HG03135 (cell line): ENCODE measurements at regions not wholly inside any gene's neighbourhood (a gene's known extent, or its start where the extent isn't known, plus 50 kb on each side); places are given as distances from the start of the nearest gene placed in this dataset.
"Not testable (repeated sequence)": the region's sequence is repeated elsewhere in the genome, so short reads cannot be mapped to it uniquely, and the experiment has no call there.

Experiments used
- ATAC-seq: cut with Tn5 transposase; IDR thresholded peaks from one replicate; pipeline ENCODE4 v1.9.1; 2021; ENCODE audit warnings: mild to moderate bottlenecking, moderate library complexity; ENCODE audit not compliant: unreplicated experiment

DNA sequence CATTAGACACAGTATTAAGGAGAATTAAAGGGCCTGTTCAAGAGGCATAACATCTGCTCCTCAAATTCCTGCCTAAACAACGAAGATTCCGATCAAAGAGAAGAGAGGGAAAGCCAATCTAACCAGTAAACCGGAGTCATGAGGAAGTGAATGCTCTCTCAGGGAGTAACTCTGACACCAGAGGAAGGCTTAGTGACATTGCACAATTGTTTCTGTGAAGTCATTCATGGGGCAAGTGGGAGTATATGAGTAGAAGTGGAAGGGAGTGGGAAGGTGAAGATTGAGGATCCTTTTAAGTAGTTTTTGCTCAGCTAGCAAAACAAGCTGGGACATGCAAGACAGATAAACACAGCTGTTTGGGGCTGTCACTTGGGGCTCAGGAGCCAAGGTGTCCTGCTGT is 136.4 kb upstream of the FAM174A start:
- ATAC-seq: not testable (repeated sequence)

DNA sequence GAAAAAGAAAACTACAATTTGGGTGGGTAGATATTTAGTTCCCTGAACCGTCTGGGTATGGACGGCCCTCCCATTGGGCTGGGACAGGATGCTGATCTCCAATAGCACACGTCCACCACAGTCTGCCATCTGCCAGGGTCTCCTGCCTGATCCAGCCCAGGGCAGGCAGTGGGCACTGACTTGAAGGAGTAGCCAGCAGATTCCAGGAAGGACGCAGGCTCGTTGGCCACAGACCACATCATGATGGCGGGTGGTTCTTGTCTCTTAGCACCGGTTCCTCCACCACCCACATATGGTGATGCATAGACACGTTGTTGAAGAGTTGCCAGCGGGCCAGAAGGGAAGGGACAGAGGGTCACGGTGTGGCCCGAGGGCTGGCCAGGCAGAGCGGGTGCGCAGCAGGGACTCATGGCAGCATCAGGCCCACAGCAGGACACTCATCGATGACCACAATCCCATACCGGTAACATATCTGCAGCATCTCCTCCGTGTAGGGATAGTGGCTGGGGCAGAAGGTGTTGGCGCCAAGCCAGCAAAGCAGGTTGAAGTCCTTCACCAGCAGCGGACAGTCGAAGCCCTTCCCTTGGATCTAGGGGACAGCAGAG is 155.8 kb upstream of the FAM174A start:
- ATAC-seq: not testable (repeated sequence)

DNA sequence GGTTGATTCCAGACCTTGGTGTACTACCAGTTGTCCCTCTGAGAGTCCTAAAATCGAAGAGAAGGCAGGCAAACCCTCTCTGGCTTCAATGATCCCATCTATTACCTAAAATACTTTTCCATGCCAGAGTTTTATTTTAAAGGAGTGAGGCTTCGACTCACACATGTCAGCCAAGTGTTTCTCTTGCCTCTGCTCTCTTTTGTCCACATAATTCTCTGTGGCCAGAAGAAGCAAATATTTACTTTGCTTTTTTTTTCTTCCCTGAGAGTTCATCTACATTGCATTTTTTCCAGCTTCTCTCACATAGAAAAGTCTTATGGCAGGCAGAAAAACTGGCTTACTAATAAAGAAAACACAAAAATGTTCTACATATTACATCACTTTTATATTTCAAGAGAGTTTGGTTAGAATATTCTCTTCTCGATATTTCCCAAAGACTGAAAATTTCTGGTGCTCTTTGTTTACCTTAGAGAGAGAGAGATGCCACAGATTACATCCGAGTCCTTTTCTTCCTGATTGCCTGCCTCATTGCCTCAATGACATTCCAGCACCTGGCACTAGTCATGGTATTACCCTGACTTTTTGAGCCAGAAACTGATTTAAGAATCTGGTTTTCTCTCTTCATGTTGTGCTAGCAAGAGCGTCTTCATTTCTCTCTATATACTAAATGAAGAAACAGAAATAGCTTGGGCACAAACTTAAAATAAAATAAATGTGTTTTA is 170.3 kb upstream of the FAM174A start:
- ATAC-seq: not testable (repeated sequence)

DNA sequence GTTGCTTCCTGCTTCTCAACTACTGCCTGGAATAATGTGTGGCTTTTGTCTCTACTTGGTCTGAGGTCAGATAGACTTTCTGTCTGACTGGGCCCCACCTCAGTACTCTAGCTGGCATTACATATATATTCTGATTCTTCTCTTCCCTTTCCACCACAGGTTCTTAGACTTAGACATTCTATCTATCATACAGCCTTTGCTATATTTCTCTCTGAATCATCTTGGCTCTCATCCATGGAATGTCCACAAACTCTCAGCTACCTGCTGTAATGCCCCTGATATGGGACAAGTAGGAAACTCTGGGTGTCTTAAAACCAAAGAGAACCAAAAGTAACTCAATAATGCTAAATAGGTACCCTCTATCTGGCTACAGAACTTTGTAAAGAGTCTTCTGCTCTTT is 170.8 kb upstream of the FAM174A start:
- ATAC-seq: not testable (repeated sequence)

DNA sequence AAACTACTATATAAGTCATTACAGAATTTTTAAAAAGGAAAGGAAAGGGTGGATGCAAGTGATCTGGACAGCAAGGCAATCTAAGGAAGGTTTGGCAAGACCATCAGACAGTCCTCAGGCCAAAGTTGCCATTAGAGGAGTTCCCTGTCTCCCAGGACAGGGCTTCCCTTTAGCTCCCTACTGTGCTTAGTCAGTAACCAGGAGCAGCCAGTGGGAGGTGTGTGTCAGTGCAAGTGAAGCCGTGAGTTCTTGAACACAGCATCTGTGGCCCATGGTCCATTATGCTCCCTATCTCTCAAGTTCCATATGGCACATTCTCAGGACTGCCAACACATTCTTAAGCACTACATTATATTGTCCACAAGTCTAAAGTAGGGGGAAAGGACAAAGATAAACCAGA is 175.2 kb upstream of the FAM174A start:
- ATAC-seq: not testable (repeated sequence)

DNA sequence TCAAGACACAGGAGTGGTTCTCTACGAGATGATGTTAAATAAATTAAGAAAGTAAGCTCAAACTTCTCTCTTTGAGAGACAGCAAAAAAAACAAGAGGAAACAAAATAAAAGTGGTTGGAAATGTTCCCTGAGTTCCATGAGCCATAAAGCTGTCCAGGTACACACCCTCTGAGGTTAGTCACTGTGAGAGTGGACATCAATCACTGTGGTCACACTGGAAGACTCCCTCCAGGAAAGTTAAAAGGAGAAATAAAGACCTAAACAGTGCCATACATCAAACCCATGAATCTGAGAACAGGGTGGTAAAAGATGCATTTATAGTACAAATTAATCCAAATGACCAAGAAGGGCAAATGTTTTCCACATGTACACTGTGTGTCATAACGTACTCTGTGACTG is 188.9 kb upstream of the FAM174A start:
- ATAC-seq: not testable (repeated sequence)

DNA sequence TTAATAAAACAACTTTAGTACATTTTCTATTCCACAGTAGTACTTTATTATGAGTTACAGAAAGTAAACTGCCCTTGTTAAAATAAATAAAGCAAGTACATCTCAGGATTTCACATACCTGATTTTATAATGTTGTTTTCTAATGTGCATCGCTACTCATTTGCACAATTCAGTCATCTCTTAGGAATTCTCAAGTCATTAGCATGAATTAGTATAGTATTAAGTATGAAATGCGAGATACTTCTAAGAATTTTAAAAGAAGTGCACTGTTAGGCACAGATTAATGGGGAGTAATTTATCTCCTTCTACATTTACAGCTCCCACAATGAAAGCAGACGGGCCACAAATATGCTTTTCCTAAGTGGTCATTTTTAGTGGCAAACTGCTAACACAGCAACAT is 193.7 kb upstream of the FAM174A start:
- ATAC-seq: not testable (repeated sequence)

DNA sequence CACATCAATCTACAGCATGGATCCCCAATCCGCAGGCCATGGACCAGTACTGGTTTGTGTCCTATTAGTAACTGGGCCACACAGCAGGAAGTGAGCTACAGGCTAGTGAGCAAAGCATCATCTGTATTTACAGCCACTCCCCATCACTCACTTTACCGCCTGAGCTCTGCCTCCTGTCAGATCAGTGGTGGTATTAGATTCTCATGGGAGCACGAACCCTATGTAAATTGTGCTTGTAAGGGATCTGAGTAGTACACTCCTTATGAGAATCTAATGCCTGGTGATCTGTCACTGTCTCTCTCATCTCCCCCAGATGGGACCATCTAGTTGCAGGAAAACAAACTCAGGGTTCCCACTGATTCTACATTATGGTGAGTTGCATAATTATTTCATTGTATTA is 212.7 kb upstream of the FAM174A start:
- no peak for ATAC-seq

DNA sequence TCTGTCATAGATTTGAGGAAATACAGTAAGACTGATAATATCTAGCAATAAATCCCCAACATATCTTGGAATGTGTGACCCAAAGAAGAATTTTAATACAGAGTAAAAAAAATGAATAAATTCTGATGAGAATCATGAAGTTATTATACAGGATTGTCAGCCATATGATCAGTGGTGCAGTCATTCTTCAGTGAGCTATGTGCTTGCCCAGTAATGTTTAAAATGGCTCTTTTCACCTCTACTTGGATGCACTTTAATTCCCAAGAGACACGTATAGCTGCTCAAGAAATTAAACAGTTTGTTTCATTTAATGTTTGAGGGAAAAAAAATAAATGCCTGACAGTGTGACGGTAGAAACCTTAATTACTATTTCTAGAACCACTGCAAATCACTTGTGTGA is 215.3 kb upstream of the FAM174A start:
- ATAC-seq: no peak

DNA sequence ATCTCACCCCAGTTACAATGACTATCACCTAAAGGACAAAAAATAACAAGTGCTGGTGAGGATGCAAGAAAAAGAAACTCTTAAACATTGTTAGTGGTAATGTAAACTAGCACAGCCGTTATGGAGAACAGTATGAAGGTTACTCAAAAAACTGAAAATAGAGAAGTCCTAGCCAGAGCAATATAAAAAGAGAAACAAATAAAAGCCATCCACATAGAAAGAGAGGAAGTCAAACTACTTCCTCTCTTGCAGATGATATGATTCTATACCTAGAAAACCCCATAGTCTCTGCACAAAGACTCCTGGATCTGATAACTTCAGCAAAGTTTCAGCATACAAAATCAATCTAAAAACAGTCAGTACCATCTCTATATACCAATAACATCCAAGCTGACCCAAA is 221.5 kb upstream of the FAM174A start:
- no peak for ATAC-seq

DNA sequence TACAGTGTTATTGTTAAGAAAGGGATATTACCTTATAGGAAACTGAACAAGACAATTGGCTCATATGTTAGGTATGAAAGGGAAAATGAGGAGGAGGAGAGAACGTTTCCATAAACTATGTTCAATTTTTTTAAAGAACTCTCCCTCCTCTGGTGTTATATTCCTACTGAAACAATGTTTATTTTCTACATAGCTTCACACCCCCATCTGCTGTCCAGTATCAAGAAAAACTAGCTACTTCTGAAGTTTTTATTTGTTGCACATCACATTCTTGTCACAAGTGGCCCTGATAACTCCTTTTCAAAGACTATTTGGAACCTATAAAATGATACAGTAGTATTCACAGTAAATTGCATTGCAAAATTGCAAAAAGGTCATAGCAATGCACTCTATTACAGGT is 223.4 kb upstream of the FAM174A start:
- ATAC-seq: no peak

DNA sequence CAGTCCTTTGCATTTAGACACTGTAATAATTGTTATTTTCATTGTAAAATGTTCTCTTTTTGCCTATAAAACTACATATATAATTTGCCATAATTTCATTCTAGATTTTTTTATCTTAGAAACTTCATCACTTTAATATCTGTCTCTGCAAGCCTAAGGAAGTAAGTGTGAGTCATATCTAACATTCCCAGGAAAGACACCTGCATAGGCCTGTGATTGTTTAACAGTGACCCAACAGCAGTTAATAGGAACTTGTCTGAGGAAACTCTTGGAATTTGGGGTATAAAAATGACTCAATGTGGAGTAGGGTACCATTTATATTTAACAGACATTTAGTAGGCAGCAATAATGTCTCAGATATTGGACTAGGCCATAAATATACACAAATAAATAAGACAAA is 229.2 kb upstream of the FAM174A start:
- ATAC-seq: no peak

DNA sequence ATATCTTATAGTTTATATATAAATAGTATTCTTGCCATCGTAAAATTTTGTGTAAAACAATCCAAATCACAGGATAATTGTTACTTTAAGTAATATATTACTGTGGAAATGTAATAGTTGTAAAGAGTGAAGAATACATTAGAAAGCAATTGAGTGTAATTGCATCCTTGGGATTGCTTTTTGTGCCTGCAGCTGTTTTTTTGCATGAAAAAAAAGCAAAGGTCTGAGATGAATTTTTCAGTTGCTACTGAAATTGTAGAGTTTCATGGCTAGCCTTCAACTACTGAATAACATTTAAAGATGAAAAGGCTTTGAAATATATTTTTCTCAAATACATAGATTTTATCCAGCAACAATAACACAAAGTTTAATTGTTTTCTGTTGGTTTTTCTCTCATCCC is 232.0 kb upstream of the FAM174A start:
- ATAC-seq: no peak

DNA sequence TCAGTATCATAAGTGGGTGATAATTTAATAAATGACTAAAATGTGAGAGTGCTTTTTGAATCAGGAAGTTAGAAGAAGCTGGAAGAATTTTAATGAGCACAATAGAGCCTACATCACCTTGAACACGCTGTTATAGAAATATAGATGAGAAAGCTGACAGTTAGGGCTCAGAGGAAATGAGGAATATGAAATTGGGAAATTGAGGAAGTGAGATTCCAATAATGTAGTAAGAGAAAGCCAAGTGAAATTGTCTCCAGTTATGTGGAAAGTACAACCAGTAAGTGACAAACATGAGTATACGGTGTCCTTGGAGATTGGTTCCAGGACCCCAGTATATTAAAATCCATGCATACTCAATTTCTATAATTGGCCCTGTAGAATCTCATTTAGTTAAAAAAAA is 235.9 kb upstream of the FAM174A start:
- ATAC-seq: no peak

DNA sequence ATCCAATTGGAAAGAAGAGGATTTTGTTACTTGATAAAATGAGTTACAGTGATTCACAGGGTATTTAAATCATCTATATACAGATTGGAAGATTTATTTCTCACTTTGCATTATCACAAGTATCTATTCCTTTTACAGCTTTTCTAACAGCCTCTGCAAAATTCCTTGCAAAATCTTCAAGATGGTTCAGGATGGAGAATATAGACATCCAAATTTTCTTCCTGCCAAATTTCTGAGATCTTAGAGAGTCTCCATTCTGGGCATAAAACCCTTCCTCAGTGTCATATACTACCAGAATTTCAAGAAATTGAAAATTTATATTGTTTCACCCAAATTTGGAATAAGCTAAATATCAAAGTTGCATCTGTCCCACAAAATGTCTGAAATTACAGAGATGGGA is 259.1 kb upstream of the FAM174A start:
- no peak for ATAC-seq

DNA sequence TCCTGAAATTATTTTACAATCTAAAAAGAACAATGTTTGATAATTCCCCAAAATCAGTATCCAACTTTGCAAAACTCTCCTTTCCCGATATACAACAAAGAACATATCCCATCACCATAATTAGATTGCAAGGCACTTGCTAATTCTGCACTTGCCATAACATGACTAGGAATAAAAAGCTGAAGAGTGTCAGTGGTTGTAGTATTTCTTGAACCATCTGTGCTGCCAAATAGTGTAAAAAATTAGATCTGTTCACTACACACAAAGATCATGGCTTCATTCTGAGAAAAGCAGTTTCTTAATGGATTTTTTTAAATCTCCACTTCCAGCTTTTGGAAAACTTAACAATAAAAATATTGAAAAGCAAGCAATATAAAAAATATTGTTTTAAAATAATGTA is 259.5 kb upstream of the FAM174A start:
- ATAC-seq: no peak

DNA sequence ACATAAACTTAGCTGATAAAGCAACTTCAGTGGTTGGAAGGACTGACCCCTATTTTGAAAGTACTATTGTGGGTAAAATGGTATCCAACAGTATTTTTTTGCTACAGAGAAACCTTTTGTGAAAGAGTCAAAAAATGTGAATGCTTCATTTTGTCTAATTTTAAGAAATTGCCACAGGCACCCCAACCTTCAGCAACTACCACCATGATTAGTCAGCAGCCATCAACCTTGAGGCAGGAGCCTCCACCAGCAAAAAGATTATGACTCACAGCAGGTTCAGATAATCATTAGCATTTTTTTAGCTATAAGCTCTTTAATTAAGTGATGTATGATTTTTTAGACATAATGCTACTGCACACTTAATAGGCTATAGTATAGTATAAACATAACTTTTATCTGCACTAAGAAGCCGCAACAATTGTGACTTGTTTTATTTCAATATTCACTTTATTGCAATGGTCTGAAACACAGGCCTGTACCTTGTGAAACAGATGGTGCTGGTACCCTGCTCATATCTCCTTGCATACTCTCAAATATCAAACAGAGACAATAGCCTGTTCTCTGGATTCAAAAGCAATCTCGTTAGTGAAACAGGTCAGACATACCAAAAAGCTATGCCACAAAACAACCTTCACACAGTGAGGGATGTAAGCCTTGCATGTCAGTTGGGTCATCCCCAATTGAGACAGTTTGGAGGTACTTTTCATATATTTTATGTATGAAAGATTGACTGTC is 261.2 kb upstream of the FAM174A start:
- no peak for ATAC-seq

DNA sequence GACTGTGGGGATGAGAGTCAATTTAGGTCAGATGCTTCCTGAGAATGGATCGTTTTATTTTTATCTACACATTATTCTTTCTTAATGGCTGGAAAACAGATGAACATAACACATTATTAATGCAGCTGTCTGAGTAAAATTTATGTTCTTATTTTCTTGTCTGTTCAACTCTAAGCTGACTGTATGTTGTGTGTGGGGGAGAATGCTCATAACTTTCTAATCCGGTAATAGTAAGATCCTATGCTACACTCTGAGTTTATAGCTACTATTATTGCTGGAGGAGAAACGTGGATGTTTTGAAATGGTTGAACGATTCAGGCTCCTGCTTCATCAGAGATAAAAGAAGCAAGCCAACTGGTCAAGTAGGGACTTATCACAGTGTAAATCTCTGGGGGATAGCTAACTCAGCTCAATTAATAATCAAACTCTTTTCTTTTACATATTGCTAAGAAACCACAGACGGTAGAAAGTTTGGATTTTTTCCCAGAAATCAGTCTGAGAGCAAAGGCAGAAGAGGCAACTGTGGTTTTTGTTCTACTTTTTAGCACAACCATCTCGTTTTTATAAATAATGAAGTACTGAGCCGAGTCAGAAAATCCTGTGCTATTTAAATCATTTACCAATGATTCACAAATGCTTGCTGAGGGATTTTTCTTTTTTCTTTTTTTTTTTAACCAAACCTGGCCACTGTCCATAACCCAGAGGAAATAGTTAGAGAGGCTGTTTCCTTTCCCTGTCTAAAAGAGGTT is 265.0 kb upstream of the FAM174A start:
- ATAC-seq: peak; percentile 71

DNA sequence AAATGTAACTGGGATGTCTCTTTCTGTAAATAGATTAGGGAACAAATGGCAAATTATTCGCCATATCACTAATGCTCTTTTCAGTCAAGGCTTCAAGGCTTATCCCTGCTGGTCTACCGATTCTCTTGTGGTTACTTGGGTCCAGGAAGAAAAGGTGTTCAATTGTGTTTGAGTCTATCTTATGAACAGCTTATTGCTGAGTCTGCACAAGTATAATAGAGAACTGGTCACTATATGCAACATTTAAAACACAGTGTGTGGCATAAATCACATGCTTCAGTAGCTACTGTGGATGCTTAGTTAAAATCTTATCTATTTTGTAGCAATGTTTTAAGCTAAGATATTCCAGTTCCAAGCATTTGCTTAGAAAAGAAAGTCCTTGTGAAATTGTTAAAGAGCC is 274.2 kb upstream of the FAM174A start:
- ATAC-seq: no peak

DNA sequence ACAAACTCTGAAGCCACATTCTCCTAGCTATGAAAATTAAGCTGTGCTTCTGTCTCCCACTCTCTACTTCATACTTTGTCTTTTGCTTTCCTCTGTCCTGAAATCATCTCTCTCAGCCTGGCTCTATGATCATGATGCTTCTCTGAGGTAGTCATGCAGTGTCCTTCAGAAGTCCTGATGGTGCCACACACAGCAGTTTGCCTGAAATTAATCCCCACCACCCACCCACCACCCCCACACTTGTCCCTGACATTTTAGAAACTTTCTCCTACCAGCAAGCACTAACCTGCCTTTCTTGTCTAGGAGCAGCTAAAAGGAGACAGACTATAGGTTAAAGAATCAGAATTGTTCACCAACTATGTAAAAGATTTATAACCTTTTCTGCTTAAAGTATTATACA is 282.2 kb upstream of the FAM174A start:
- ATAC-seq: no peak

DNA sequence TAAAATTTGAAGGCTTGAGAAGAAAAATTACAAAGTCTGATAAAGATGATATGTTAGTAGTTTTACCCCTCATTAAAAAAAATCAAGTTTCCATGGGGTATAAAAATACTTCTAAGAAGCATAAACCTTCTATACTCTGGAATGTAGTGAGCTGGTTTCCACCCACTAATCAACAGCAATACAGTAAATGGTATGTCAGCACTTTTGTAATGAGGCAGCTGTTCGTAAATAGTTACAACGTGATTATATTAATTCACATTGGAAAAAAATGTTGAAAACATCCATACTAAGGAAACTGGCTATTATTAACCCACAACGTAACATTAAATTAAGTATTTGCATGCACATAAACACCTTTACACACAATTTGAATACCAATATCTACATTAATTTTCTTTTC is 283.1 kb upstream of the FAM174A start:
- no peak for ATAC-seq

DNA sequence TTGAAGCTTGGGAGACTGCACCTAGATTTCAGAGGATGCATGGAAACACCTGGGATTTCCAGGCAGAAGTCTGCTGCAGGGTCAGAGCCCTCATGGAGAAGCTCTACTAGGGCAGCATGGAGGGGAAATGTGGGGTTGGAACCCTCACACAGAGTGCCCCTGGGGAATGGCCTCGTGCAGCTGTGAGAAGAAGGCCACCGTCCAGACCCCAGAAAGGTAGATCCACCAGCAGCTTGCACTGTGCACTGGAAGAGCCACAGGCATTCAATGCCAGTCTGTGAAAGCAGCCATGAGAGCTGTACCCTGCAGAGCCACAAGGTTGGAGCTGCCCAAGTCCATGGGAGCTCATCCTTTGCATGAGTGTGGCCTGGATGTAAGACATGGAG is 285.3 kb upstream of the FAM174A start:
- ATAC-seq: no peak
